ENCODE measurements at regions not wholly inside any gene's neighbourhood (a gene's known extent, or its start where the extent isn't known, plus 50 kb on each side); places are given as distances from the start of the nearest gene placed in this dataset.

DNA sequence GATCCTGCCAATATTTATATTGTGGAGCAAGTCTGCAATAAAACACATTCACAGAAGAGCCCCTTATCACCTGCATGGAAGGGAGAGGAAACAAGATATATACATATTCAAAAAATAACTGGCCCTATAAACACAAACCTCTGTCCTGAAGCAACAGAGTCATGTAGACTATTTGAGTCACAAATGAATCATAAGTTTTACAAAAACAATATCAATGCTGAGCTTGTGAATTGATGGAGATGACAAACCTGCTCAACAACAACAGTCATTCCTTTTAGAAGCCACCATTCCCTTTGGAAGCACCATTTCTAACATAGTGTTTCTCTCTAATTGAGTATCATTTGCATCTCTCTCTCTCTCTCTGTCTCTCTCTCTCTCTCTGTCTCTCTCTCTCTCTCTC, 313.9 kb downstream of the MID1IP1 start:
- no peak overlapping the region for H3K27ac ChIP-seq (ENCODE audit: insufficient read depth, low read length)
- no peak overlapping the region for H4K91ac ChIP-seq (ENCODE audit: insufficient read depth, low read depth, low read length)
- H2BK120ac ChIP-seq (ENCODE audit: low read depth, low read length): no peak overlapping the region
- H3K9me3 ChIP-seq (ENCODE audit: control insufficient read depth, insufficient read depth, low read length): peaks cover 3% of the 10 kb centered on the region; the same call in 1 of the 2 replicates
- H2BK15ac ChIP-seq (ENCODE audit: low read depth, low read length): no peak overlapping the region
- POLR2A ChIA-PET (ENCODE audit: unreplicated experiment): no interaction called here
- DNase-seq (no peak), ATAC-seq (ENCODE audit: low read depth) (no peak)
- no peak overlapping the region for H4K5ac ChIP-seq (ENCODE audit: low read depth, low read length)
- no peak overlapping the region for H2AFZ ChIP-seq (replicated peaks; ENCODE audit: low read length, poor library complexity)
- no peak overlapping the region for H3K56ac ChIP-seq (ENCODE audit: extremely low read depth, insufficient read depth, low read length)
- H3K23ac ChIP-seq (ENCODE audit: low read depth, low read length): no peak overlapping the region
- in situ Hi-C loops (cut with MboI; ENCODE audit: low sequenced_read_pairs): no loop called here
- no peak overlapping the region for H2BK5ac ChIP-seq (ENCODE audit: low read depth, low read length, poor library complexity, severe bottlenecking)
- peaks cover 4% of the 10 kb centered on the region; the same call in 1 of the 2 replicates for H3K27me3 ChIP-seq (ENCODE audit: control insufficient read depth, insufficient read depth, low read length)
- intact Hi-C loops (cut with micrococcal nuclease): no loop called here
- dilution Hi-C loops (cut with HindIII; ENCODE audit: low sequenced_read_pairs, unreplicated experiment): no loop called here
- H2BK20ac ChIP-seq (ENCODE audit: low read depth, low read length): no peak overlapping the region
- H2AK9ac ChIP-seq (replicated peaks; ENCODE audit: low read depth, low read length, poor library complexity): no peak overlapping the region
- no peak overlapping the region for H3K4ac ChIP-seq (ENCODE audit: low read depth, low read length)
- no peak overlapping the region for H4K8ac ChIP-seq (ENCODE audit: low read depth in 2 of 2, low read length in 2 of 2)
- H3K4me3 ChIP-seq (ENCODE audit: insufficient read depth, low read depth, low read length): no peak overlapping the region
- no peak overlapping the region for H3K4me2 ChIP-seq (ENCODE audit: low read depth, low read length)
- H3K18ac ChIP-seq (ENCODE audit: low read depth, low read length): no peak overlapping the region
- H2AK5ac ChIP-seq (ENCODE audit: low read depth, low read length): no peak overlapping the region
- H4K20me1 ChIP-seq (ENCODE audit: insufficient read depth, low read length): no peaks in the 10 kb centered on the region
- H3K36me3 ChIP-seq (ENCODE audit: control insufficient read depth, insufficient read depth, low read length): no peaks in the 10 kb centered on the region
- H3K9ac ChIP-seq (ENCODE audit: low read depth, low read length): no peak overlapping the region
- no peaks in the 10 kb centered on the region for H3K9me1 ChIP-seq (ENCODE audit: insufficient read depth, low read length)
- TF ChIP-seq RFX5 (IDR thresholded peaks at IDR 0.05; ENCODE audit: low read depth, low read length) (no peak), NFE2L2 (IDR thresholded peaks at IDR 0.05; ENCODE audit: low read depth, low read length) (no peak), MXI1 (IDR thresholded peaks at IDR 0.05; ENCODE audit: borderline replicate concordance, low read depth, low read length) (no peak)
- TF ChIP-seq, protein P1, sequence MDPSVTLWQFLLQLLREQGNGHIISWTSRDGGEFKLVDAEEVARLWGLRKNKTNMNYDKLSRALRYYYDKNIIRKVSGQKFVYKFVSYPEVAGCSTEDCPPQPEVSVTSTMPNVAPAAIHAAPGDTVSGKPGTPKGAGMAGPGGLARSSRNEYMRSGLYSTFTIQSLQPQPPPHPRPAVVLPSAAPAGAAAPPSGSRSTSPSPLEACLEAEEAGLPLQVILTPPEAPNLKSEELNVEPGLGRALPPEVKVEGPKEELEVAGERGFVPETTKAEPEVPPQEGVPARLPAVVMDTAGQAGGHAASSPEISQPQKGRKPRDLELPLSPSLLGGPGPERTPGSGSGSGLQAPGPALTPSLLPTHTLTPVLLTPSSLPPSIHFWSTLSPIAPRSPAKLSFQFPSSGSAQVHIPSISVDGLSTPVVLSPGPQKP (IDR thresholded peaks at IDR 0.05; ENCODE audit: borderline replicate concordance, low read depth, low read length): no peak
- CTCF ChIA-PET: no interaction called here
- H3K4me1 ChIP-seq (ENCODE audit: control insufficient read depth, insufficient read depth, low read length): no peaks in the 10 kb centered on the region
- H3K14ac ChIP-seq (replicated peaks; ENCODE audit: low read depth, low read length): no peak overlapping the region
- no TSS peak for BruUV-seq (replicated peaks)
- no peaks in the 10 kb centered on the region for H3K79me1 ChIP-seq (ENCODE audit: low read depth in 1 of 2, low read length in 2 of 2)

Measured in IMR-90 (cell line).